ENCODE measurements at regions not wholly inside any gene's neighbourhood (a gene's known extent, or its start where the extent isn't known, plus 50 kb on each side); places are given as distances from the start of the nearest gene placed in this dataset.

- no peaks in the 10 kb centered on the region for H3K79me1 ChIP-seq (ENCODE audit: low read depth, low read length)
- H2BK5ac ChIP-seq (ENCODE audit: low read depth, low read length) = no peak overlapping the region
- no peak overlapping the region for H4K5ac ChIP-seq (ENCODE audit: insufficient read length, low read depth, low read length)
- H4K91ac ChIP-seq (replicated peaks; ENCODE audit: insufficient read length, low read length) = no peak overlapping the region
- no peaks in the 10 kb centered on the region for H3K23me2 ChIP-seq (ENCODE audit: low read depth, low read length)
- H3K4ac ChIP-seq (replicated peaks; ENCODE audit: insufficient read length, low read depth, low read length) = no peak overlapping the region
- no peaks in the 10 kb centered on the region for H3K9me3 ChIP-seq (ENCODE audit: insufficient read depth in 2 of 2, low read depth in 1 of 2, low read length in 1 of 2)
- no peak for DNase-seq (ENCODE audit: low read depth in 1 of 2, low spot score in 2 of 2)
- no peak overlapping the region for H3K4me3 ChIP-seq (ENCODE audit: extremely low read depth in 1 of 4, insufficient read depth in 2 of 4, low read depth in 3 of 4, low read length in 4 of 4)
- no peaks in the 10 kb centered on the region for H3K27me3 ChIP-seq (replicated peaks in 1 of 4; ENCODE audit: control insufficient read depth in 3 of 4, extremely low read depth in 1 of 4, insufficient read depth in 3 of 4, low read length in 3 of 4)
- H3K18ac ChIP-seq (ENCODE audit: extremely low read depth, low read length) = no peak overlapping the region
- no peak overlapping the region for H2BK15ac ChIP-seq (ENCODE audit: low read length)
- no peak overlapping the region for H3K14ac ChIP-seq (ENCODE audit: insufficient read length)
- H3K79me2 ChIP-seq (ENCODE audit: control insufficient read depth in 1 of 2, insufficient read depth in 2 of 2, low read length in 2 of 2) = no peaks in the 10 kb centered on the region
- 100% methylated on average over 1 of the region's 1 CpG; no CpG with 5 or more reads in 1 of the 2 experiments for WGBS, 2 experiments (ENCODE audit: extremely low coverage in 1 of 2, insufficient coverage in 1 of 2, insufficient read length in 1 of 2, insufficient replicate concordance in 2 of 2, low coverage in 1 of 2, low lambda C conversion rate in 2 of 2, missing lambda C conversion rate in 1 of 2)
- H3K9ac ChIP-seq (replicated peaks in 1 of 4; ENCODE audit: extremely low read depth in 1 of 4, low read depth in 3 of 4, low read length in 3 of 4) = no peak overlapping the region
- no peak for FAIRE-seq
- H2AFZ ChIP-seq (ENCODE audit: low read length) = no peak overlapping the region
- no peak overlapping the region for H2BK12ac ChIP-seq (ENCODE audit: low read depth, low read length)
- H3K27ac ChIP-seq (ENCODE audit: low read depth, low read length) = no peak overlapping the region
- CTCF ChIA-PET (ENCODE audit: partially characterized antibody) = no interaction called here
- no peaks in the 10 kb centered on the region for H4K20me1 ChIP-seq (replicated peaks in 1 of 2; ENCODE audit: control insufficient read depth in 1 of 2, insufficient read depth in 2 of 2, low read length in 2 of 2)
- no peak overlapping the region for H3K4me2 ChIP-seq (ENCODE audit: insufficient read depth in 1 of 2, low read depth in 2 of 2, low read length in 2 of 2)
- no peaks in the 10 kb centered on the region; a peak in 1 of 8 replicates for H3K36me3 ChIP-seq (ENCODE audit: control insufficient read depth in 2 of 4, insufficient read depth in 4 of 4, low read length in 3 of 4)
- H2BK120ac ChIP-seq (replicated peaks; ENCODE audit: low read depth, low read length) = no peak overlapping the region
- no peak overlapping the region for H3K23ac ChIP-seq (ENCODE audit: insufficient read length)
- H3K56ac ChIP-seq (replicated peaks; ENCODE audit: insufficient read length, low read depth, low read length) = no peak overlapping the region
- no peak overlapping the region for H2AK5ac ChIP-seq (ENCODE audit: low read depth, low read length)
- no peak overlapping the region for H2BK20ac ChIP-seq (ENCODE audit: low read length)
- TF ChIP-seq TAF7 (optimal IDR thresholded peaks at IDR 0.05; ENCODE audit: borderline replicate concordance, low read depth, low read length) = no peak
- TF ChIP-seq USF2 (IDR thresholded peaks at IDR 0.05; ENCODE audit: low read length) = no peak
- no peak for TF ChIP-seq SIRT6 (IDR thresholded peaks at IDR 0.05; ENCODE audit: low read length)
- TF ChIP-seq EP300 (IDR thresholded peaks at IDR 0.05; ENCODE audit: borderline replicate concordance in 1 of 2, low read depth in 2 of 2, low read length in 2 of 2) = no peak
- no peak for TF ChIP-seq BCL11A (IDR thresholded peaks at IDR 0.05; ENCODE audit: low read depth in 2 of 2, low read length in 2 of 2)
- no peak for TF ChIP-seq ASH2L (IDR thresholded peaks at IDR 0.05; ENCODE audit: low read length)
- TF ChIP-seq GTF2F1 (IDR thresholded peaks at IDR 0.05; ENCODE audit: borderline replicate concordance, low read depth, low read length) = no peak
- TF ChIP-seq SIX5 (IDR thresholded peaks at IDR 0.05; ENCODE audit: low read depth, low read length) = no peak
- TF ChIP-seq NANOG (IDR thresholded peaks at IDR 0.05; ENCODE audit: insufficient read depth, low read depth, low read length, poor library complexity, severe bottlenecking) = no peak
- TF ChIP-seq EGR1 (IDR thresholded peaks at IDR 0.05; ENCODE audit: borderline replicate concordance, low read depth, low read length) = no peak
- H3K4me1 ChIP-seq (replicated peaks in 1 of 4; ENCODE audit: control insufficient read depth in 3 of 4, insufficient read depth in 4 of 4, low read length in 3 of 4) = no peaks in the 10 kb centered on the region
- no peak overlapping the region for H4K8ac ChIP-seq (ENCODE audit: extremely low read depth, insufficient read depth, low read length)
- POLR2A ChIA-PET (ENCODE audit: partially characterized antibody) = no interaction called here
These were observed 841.9 kb downstream of the TMTC2 start for GRCh38 chr12:83528571-83528970.

All from H1 (cell line).